SK-N-SH (cell line): ENCODE measurements at regions not wholly inside any gene's neighbourhood (a gene's known extent, or its start where the extent isn't known, plus 50 kb on each side); places are given as distances from the start of the nearest gene placed in this dataset.

Experiments
- CTCF ChIA-PET: fragments of 300-600, 350-600 bp; formaldehyde crosslinking; extraction: SDS; loops from one replicate; lab custom pipeline; 2021; lab: Yijun Ruan, JAX
- POLR2A ChIA-PET: fragments of 350-600 bp; sonication (Branson Sonifier 250); formaldehyde crosslinking; extraction: SDS; loops from one replicate; lab custom pipeline; 2020; ENCODE audit warnings: antibody characterized with exemption, inconsistent platforms; lab: Yijun Ruan, JAX
- DNase-seq: peaks from one replicate; pipeline ENCODE4 v3.0.0; 2012
- H2AFZ ChIP-seq: fragments of 200-600 bp; sonication (generic); 2 replicates; pipeline ENCODE4 v1.8.1; 2016; ENCODE audit warnings: antibody characterized with exemption, mild to moderate bottlenecking, low read depth
- H3F3A ChIP-seq: fragments of 200-600 bp; sonication (generic); replicated peaks from 2 replicates; pipeline ENCODE3; 2016; ENCODE audit warnings: antibody characterized with exemption, mild to moderate bottlenecking; ENCODE audit not compliant: insufficient read depth
- H3K27ac ChIP-seq, 2 experiments: fragments of 200-500 bp in 1 of 2; fragments of 200-600 bp in 1 of 2; sonication (Bioruptor generic) in 1 of 2; sonication (generic), shearing (Covaris generic) in 1 of 2; 2 replicates each; pipeline versions ENCODE4 v1.5.1 to v1.6.1; 2014 to 2016; ENCODE audit warnings: low read depth in 2 of 2, inconsistent platforms in 1 of 2, low read length in 1 of 2, mild to moderate bottlenecking in 1 of 2, mixed read lengths in 1 of 2
- H3K27me3 ChIP-seq: fragments of 200-600 bp; sonication (generic), shearing (Covaris generic); 2 replicates; pipeline ENCODE4 v1.6.1; 2016; ENCODE audit warnings: mixed run types; ENCODE audit not compliant: insufficient read depth
- H3K36me3 ChIP-seq, 2 experiments: fragments of 200-500 bp in 1 of 2; fragments of 200-600 bp in 1 of 2; sonication (Bioruptor generic) in 1 of 2; sonication (generic) in 1 of 2; replicated peaks in 1 of 2; 2 replicates each; pipeline versions ENCODE3 to v1.5.1; 2014 to 2016; ENCODE audit warnings: low read length in 1 of 2, mild to moderate bottlenecking in 1 of 2; ENCODE audit not compliant: insufficient read depth in 2 of 2, control insufficient read depth in 1 of 2
- H3K4me1 ChIP-seq, 2 experiments: fragments of 200-500 bp in 1 of 2; fragments of 200-600 bp in 1 of 2; sonication (Bioruptor generic) in 1 of 2; sonication (generic), shearing (Covaris generic) in 1 of 2; 2 replicates each; pipeline versions ENCODE4 v1.5.1 to v1.6.1; 2014 to 2016; ENCODE audit warnings: low read depth in 1 of 2, low read length in 1 of 2, mixed run types in 1 of 2; ENCODE audit not compliant: insufficient read depth in 2 of 2, control insufficient read depth in 1 of 2
- H3K4me2 ChIP-seq: fragments of 200-600 bp; sonication (generic), shearing (Covaris generic); 2 replicates; pipeline ENCODE4 v1.6.1; 2017; ENCODE audit warnings: mixed run types
- H3K4me3 ChIP-seq, 2 experiments: fragments of 200-500 bp in 1 of 2; fragments of 200-600 bp in 1 of 2; sonication (Bioruptor generic) in 1 of 2; sonication (generic), shearing (Covaris generic) in 1 of 2; 2 replicates each; pipeline versions ENCODE4 v1.5.1 to v1.8.1; 2014 to 2016; ENCODE audit warnings: low read depth in 2 of 2, inconsistent platforms in 1 of 2, low read length in 1 of 2, mild to moderate bottlenecking in 1 of 2, mixed read lengths in 1 of 2, moderate library complexity in 1 of 2
- H3K79me2 ChIP-seq: fragments of 200-600 bp; sonication (generic); 2 replicates; pipeline ENCODE4 v1.8.1; 2017; ENCODE audit warnings: mild to moderate bottlenecking; ENCODE audit not compliant: insufficient read depth
- H3K9ac ChIP-seq: fragments of 200-600 bp; sonication (generic); 2 replicates; pipeline ENCODE4 v1.6.1; 2017; ENCODE audit warnings: mixed run types
- H3K9me2 ChIP-seq: fragments of 200-600 bp; sonication (generic); 2 replicates; pipeline ENCODE4 v1.6.1; 2017; ENCODE audit warnings: mixed run types
- H3K9me3 ChIP-seq: fragments of 200-600 bp; sonication (generic); 2 replicates; pipeline ENCODE4 v1.6.1; 2017; ENCODE audit warnings: mixed run types, mild to moderate bottlenecking, moderate library complexity
- H4K20me1 ChIP-seq: fragments of 200-600 bp; sonication (generic); 2 replicates; pipeline ENCODE4 v1.6.1; 2017; ENCODE audit warnings: mild to moderate bottlenecking, mixed run types; ENCODE audit not compliant: insufficient read depth
- CHD2 ChIP-seq: fragments of 150-350 bp; IDR thresholded peaks from 2 replicates; pipeline ENCODE4 v1.6.1; 2018; ENCODE audit warnings: low read length; ENCODE audit not compliant: partially characterized antibody
- ELF1 ChIP-seq: IDR thresholded peaks from 2 replicates; pipeline ENCODE4 v1.4.0; 2012
- EP300 ChIP-seq, 2 experiments: IDR thresholded peaks; 2 replicates each; pipeline versions ENCODE4 v1.4.0 to v1.6.1; 2012; ENCODE audit warnings: borderline replicate concordance in 1 of 2, low read depth in 1 of 2, low read length in 1 of 2
- EZH2phosphoT487 ChIP-seq: fragments of 200-600 bp; sonication (generic); IDR thresholded peaks from 2 replicates; pipeline ENCODE4 v1.6.1; 2017; ENCODE audit warnings: low read depth, mixed run types, mild to moderate bottlenecking, antibody characterized with exemption, moderate library complexity, borderline replicate concordance
- FOSL2 ChIP-seq: IDR thresholded peaks from 2 replicates; pipeline ENCODE4 v1.4.0; 2012; ENCODE audit warnings: low read depth, mild to moderate bottlenecking, moderate library complexity, borderline replicate concordance
- FOXJ3 ChIP-seq: sonication (generic); formaldehyde crosslinking; IDR thresholded peaks from 2 replicates; pipeline ENCODE4 v1.5.1; 2020; ENCODE audit warnings: mild to moderate bottlenecking, missing genetic modification reagents
- GABPA ChIP-seq: IDR thresholded peaks from 2 replicates; pipeline ENCODE4 v1.4.0; 2012; ENCODE audit warnings: low read depth, mild to moderate bottlenecking
- JUND ChIP-seq: IDR thresholded peaks from 2 replicates; pipeline ENCODE4 v1.4.0; 2012
- MAX ChIP-seq: IDR thresholded peaks from 2 replicates; pipeline ENCODE4 v1.4.0; 2012; ENCODE audit warnings: low read depth
- NFIC ChIP-seq: IDR thresholded peaks from 2 replicates; pipeline ENCODE4 v1.4.0; 2012; ENCODE audit warnings: borderline replicate concordance
- PBX3 ChIP-seq: IDR thresholded peaks from 2 replicates; pipeline ENCODE4; 2012
- POLR2AphosphoS5 ChIP-seq: IDR thresholded peaks from 2 replicates; pipeline ENCODE4 v1.6.1; 2012; ENCODE audit warnings: low read depth, low read length
- RAD21 ChIP-seq: IDR thresholded peaks from 2 replicates; pipeline ENCODE4 v1.6.1; 2012; ENCODE audit warnings: mild to moderate bottlenecking, low read length
- RCOR1 ChIP-seq: fragments of 150-350 bp; IDR thresholded peaks from 2 replicates; pipeline ENCODE4 v1.6.1; 2017; ENCODE audit warnings: antibody characterized with exemption, low read length
- REST ChIP-seq: IDR thresholded peaks from 2 replicates; pipeline ENCODE4 v1.6.1; 2012; ENCODE audit warnings: mild to moderate bottlenecking, low read depth, low read length, moderate library complexity
- SIN3A ChIP-seq: IDR thresholded peaks from 2 replicates; pipeline ENCODE4 v1.6.1; 2012; ENCODE audit warnings: low read depth, mild to moderate bottlenecking, low read length, moderate library complexity, borderline replicate concordance
- SMC3 ChIP-seq: IDR thresholded peaks from 2 replicates; pipeline ENCODE4 v1.6.1; 2012; ENCODE audit warnings: low read depth, low read length, improper control_type of control experiment
- TAF1 ChIP-seq: IDR thresholded peaks from 2 replicates; pipeline ENCODE4 v1.6.1; 2012; ENCODE audit warnings: low read depth, mild to moderate bottlenecking, low read length, moderate library complexity, borderline replicate concordance
- USF1 ChIP-seq: IDR thresholded peaks from 2 replicates; pipeline ENCODE4 v1.4.0; 2012; ENCODE audit warnings: low read depth, borderline replicate concordance
- YY1 ChIP-seq: IDR thresholded peaks from 2 replicates; pipeline ENCODE4 v1.4.0; 2012; ENCODE audit warnings: low read depth, mild to moderate bottlenecking
- ZBTB33 ChIP-seq: IDR thresholded peaks from 2 replicates; pipeline ENCODE4 v1.4.0; 2012; ENCODE audit warnings: low read depth, borderline replicate concordance
- WGBS: methylation state at CpG from one replicate; pipeline ENCODE4 v1.1.6; 2017; ENCODE audit warnings: low lambda C conversion rate; 5-methylcytosine and 5-hydroxymethylcytosine counted together

- Histone ChIP-seq H3K4me3 (no peak overlapping the region), H3F3A (no peaks in the 10 kb centered on the region), H3K27ac (no peak overlapping the region), H3K27me3 (peaks cover 34% of the 10 kb centered on the region), H2AFZ (no peak overlapping the region), H3K9me3 (no peaks in the 10 kb centered on the region), H3K9ac (no peak overlapping the region), H3K4me1 (no peaks in the 10 kb centered on the region), H3K79me2 (no peaks in the 10 kb centered on the region), H4K20me1 (no peaks in the 10 kb centered on the region), H3K4me2 (no peak overlapping the region), H3K36me3 (no peaks in the 10 kb centered on the region), H3K9me2 (no peaks in the 10 kb centered on the region)
- WGBS: 39% methylated on average over 2 of the region's 2 CpGs
- POLR2A ChIA-PET: no interaction called here
- CTCF ChIA-PET: no interaction called here
- TF ChIP-seq NFIC (no peak), ELF1 (no peak), PBX3 (no peak), SMC3 (no peak), ZBTB33 (no peak), POLR2AphosphoS5 (no peak), GABPA (no peak), CHD2 (no peak), MAX (no peak), EP300 (IDR thresholded peaks at IDR 0.05; ENCODE audit: borderline replicate concordance in 1 of 2, low read depth in 1 of 2, low read length in 1 of 2) (no peak), YY1 (no peak), USF1 (no peak), FOSL2 (no peak), RCOR1 (no peak), SIN3A (no peak), EZH2phosphoT487 (no peak)
- DNase-seq: no peak
Measured at GRCh38 chr2:19732255-19732654, 169.5 kb downstream of the TTC32 start.

GRCh38 chr2:19731515-19731914 lies 170.3 kb downstream of the TTC32 start:
- H3K4me2 ChIP-seq: no peak overlapping the region
- H3K4me1 ChIP-seq: no peaks in the 10 kb centered on the region
- POLR2A ChIA-PET: no interaction called here
- WGBS: 28% methylated on average over 2 of the region's 2 CpGs
- no peaks in the 10 kb centered on the region for H3K79me2 ChIP-seq
- H3K27me3 ChIP-seq: peaks cover 36% of the 10 kb centered on the region
- no peaks in the 10 kb centered on the region for H3K9me3 ChIP-seq
- no peak for DNase-seq
- no peaks in the 10 kb centered on the region for H3K9me2 ChIP-seq
- no peaks in the 10 kb centered on the region for H3F3A ChIP-seq
- H3K36me3 ChIP-seq: no peaks in the 10 kb centered on the region
- no peak overlapping the region for H3K9ac ChIP-seq
- no peak overlapping the region for H3K4me3 ChIP-seq
- no peak overlapping the region for H2AFZ ChIP-seq
- no peaks in the 10 kb centered on the region for H4K20me1 ChIP-seq
- H3K27ac ChIP-seq: no peak overlapping the region
- CTCF ChIA-PET: interaction anchor here (0.8 kb wide), 1 partner anchor 15 kb away, joined by 3 read pairs; no protein-coding TSS in a partner anchor
- no peak for TF ChIP-seq YY1
- no peak for TF ChIP-seq REST
- TF ChIP-seq NFIC: no peak
- no peak for TF ChIP-seq JUND
- no peak for TF ChIP-seq RAD21
- TF ChIP-seq TAF1: no peak
- TF ChIP-seq RCOR1: no peak
- TF ChIP-seq FOXJ3 (CRISPR knock-in tag): no peak
